ENCODE measurements at regions not wholly inside any gene's neighbourhood (a gene's known extent, or its start where the extent isn't known, plus 50 kb on each side); places are given as distances from the start of the nearest gene placed in this dataset.

DNA sequence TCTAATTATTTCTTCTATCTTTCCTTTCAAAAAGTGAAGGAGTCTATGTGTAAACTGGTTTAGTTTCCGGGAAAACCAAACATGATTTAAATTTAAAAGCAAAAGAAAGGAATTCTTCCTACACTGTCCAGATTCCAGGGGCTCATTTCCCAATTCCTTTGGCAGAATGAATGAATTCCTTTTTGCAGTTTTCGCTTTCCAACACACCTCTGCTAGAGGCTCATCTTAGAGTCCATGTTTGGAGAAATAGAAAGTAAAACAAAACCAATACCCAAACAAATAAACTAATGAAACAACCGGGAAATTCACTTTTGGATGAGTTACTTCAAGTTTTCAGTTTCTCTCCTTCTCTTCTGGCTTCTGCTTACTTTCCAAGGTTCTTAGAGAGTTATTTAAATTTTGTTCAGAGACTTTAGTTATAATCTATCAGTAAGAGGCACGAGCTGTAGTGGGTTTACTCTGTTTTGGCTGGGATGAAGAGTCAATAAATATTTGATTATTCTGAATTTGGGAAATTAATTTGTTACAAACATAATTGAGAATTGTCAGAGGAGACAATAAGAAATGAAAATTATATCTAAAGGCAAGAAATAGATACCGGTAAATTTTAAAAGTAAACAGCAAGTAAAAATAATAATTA lies 365.0 kb upstream of the CDH9 start:
- no peak for DNase-seq

DNA sequence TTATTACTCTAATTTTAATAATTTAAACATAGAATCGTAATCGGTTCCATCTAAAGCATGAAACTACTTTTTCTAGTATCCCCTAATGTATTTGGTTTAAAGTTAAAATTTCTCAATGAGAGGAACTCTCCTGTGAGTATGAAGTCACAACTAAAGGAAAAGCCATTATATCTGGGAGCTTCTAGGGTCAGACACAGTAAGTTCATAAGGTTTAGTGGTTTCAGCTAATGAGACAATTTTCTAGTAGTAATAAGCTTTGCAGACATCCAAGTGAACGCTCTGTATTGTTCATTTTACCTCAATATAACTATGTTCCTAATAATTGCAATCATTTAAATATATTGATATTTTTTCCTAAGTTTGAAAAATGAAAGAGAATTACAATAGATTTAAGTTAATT lies 364.4 kb upstream of the CDH9 start:
- no peak for DNase-seq

DNA sequence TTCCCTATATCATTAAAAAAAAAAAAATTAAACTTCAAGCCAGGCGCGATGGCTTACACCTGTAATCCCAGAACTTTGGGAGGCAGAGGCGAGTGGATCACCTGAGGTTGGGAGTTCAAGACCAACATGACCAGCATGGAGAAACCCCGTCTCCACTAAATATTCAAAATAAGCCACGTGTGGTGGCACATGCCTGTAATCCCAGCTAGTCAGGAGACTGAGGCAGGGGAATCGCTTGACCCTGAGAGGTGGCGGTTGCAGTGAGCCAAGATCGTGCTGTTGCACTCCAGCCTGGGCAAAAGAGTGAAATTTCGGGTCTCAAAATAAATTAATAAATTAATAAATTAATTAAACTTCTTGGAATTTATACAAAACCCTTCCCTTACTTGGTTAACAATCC lies 358.6 kb upstream of the CDH9 start:
- no peak for DNase-seq

DNA sequence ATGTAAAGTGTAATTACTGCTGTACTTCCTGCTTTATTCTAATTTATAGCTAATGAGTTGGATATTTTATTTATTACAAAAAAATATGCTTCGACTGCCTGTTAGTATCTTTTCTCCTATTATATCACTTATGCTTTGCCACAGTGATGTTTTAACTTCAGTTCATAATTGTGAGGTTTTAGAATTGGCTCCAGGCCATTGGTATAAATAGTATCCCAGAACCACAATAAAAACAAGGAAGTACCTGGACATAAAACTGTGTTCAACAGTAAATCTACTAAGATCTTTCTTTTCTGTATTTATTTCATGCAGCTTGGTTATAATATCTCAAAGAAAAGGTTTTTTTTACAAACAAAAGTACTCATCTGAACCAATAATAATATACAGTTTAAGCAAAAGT lies 354.3 kb upstream of the CDH9 start:
- no peak for DNase-seq

DNA sequence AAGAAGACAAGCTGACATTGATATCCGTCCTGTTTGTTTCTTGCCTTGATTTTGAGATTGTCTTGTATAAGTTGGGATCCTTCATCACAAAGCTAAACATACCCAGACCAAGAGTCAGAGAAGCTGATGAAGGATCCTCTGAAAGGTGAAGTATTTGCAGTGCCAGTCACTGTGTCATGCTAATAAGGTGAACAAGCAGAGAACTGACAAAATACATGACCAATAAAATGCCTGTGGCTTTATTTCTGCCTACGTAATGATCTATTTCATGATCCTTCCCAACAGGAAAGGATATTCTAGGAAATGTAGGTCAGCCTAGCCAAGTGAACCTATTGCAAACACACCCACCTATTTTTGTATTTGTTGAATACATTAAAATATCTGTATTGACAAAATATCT lies 351.3 kb upstream of the CDH9 start:
- DNase-seq: no peak

DNA sequence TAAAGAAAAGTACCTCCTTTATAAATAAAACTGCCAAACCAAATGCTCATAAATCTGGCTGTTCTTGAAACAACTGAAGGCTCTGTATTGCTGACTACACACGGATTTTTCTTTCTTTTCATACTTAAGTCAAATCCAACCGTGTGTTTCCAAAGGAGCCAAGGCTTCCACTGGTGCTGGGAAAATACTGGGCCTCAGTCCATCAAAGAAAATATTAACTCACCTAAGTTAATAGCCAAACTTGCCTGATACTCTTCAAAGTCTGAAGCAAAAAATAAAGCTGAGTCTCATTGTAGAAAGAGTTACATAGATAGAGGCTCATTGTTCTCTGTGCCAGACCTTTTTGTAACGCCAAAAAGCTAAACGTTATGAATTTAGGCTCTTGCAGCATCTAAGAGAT lies 350.4 kb upstream of the CDH9 start:
- DNase-seq: no peak

DNA sequence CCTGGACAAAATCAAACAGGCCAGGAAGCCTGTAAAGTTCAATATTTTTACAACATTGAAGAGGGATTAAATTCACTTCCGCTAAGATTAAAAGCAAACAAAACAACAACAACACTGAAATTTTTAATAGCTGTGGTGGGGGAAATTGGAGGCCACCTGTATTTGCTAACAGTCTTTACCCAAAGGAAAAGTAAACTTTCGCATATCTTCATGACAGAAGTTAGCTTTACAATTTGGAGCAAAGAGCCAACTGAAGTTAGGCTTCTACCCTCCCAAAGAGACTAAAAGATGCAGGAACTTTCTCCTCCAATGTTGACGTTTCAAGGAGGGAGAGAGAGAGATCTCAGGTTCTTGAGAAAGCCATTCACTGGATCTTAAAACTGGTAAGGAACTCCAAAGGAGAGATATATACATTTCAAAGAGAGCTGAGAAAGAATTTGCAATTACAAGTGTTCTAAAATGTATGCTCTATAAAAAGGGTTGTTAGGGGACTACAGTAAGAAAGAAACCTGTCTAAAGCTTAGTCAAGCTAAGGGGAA lies 349.2 kb upstream of the CDH9 start:
- no peak for DNase-seq

DNA sequence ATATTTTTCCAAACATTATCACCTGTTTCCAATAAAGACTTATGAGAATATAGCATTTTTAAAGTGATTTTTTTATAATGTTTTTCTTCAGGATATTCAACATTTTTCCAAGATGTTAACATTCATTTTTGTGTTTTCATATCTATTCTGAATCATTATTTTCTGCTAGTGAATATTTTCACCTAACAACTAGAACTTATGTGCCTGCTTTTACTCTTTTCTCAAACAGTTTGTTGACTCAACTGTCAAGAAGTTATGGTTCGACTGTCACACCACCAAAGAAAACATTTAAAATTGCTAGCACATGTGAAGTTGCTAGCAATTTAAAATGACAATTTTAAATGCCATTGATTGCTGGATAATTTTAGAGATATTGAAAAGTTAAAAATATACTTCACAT lies 343.3 kb upstream of the CDH9 start:
- no peak for DNase-seq

DNA sequence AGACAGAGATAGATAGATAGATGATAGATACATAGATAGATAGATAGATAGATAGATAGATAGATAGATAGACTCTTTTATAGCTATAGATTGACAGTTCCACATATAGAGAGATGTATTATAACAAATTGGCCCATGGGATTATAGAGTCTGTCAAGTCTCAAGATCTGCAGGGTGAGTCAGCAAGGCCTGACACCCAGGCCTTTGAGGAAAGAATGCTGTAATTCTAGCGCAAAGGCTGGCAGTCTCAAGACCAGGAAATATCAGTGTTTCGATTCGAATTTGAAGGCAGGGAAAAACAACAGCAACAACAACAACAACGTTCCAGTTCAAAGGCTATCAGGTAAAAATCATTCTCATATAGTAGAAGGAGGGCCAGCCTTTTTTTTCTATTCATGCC lies 339.2 kb upstream of the CDH9 start:
- no peak for DNase-seq

DNA sequence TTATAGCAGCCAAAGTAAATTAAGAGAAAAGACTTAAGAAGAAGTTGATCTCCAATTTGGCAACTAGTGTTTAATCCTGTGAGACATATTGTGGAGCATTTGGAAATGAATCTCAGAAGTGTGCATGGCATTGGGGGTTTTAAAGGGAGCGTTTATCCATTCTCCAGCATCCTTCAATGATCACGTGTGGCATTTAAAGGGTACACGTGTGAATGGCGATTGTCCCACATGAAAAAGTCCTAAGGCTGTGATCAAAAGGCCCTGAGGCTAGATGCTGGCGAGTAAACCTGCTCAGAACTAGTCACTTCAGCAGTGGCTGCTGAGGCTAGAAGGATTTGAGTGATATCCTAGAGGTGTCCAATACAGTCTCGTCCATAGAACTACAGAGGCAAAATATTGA lies 315.6 kb upstream of the CDH9 start:
- DNase-seq: no peak

DNA sequence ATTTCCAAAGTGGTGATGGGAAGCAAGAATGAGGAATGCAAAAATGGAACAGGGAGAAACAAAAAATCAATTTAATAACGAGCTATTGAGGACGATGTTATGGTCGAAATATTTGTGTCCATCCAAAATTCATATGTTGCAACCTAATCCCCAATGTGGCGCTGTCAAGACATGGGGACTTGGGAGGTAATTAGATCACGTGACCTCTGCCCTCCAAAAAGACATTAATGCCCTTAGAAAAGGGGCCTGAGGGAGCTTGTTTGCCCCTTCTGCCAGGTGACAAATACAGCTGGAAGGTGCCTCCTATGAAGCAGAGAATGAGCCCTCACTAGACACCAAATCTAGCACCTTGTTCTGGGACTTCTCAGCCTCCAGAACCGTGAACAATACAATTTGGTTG lies 315.2 kb upstream of the CDH9 start:
- no peak for DNase-seq

DNA sequence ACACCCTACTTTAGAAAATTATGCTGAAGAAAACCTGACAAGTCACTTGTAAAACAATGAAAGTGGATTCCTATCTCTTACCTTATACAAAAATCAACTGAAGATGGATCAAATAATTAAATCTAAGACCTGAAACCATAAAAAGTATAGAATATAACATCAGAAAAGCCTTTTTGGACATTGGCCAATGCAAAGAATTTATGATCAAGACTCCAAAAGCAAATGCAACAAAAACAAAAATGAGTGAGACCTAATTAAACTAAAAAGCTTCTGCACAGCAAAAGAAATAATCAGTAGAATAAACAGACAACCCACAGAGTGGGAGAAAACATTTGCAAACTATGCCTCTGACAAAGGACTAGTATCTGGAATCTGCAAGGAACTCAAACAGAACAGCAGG lies 303.0 kb upstream of the CDH9 start:
- DNase-seq: no peak

DNA sequence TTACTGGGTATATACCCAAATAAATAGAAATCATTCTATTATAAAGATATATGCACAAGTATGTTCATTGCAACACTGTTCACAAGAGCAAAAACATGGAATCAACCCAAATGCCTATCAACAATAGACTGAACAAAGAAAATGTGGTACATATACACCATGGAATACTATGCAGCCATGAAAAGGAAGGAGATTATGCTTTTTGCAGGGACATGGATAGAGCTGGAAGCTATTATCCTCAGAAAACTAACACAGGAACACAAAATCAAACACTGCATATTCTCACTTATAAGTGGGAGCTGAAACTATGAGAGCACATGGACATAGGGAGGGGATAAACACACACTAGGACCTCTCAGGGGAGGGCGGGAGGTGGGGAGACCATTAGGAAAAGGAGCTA lies 298.4 kb upstream of the CDH9 start:
- no peak for DNase-seq

DNA sequence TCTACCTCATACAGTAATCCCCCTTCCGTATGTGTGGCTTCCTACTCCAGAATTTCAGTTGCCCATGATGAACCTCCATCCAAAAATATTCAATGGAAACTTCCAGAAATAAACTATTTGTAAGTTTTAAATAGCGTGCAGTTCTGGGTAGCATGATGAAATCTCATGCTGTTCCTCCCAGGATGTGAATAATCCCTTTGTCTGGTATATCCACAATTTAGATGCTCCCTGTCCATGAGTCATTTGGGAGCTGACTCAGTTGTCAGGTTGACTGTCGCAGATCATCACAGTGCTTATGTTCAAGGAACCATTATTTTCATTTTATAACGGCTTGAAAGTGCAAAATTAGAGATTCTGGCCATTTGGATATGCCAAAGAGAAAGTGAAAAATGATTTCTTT lies 290.1 kb upstream of the CDH9 start:
- DNase-seq: no peak

DNA sequence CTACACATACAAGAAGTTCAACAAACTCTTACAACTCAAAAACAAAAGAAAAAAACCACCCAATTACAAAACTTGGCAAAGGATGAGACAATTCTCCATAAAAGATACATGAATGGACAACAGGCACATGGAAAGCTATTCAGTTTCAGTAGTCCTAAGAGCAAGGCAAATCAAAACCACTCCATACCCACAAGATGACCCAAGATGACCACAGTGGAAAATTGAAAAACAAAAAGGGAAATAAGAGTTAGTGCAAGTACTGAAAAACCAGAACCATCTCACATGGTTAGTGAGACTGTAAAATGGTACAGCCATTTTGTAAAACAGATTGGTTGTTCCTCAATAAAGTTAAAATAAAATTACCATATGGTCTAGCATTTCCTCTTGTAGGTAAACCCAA lies 287.1 kb upstream of the CDH9 start:
- no peak for DNase-seq

DNA sequence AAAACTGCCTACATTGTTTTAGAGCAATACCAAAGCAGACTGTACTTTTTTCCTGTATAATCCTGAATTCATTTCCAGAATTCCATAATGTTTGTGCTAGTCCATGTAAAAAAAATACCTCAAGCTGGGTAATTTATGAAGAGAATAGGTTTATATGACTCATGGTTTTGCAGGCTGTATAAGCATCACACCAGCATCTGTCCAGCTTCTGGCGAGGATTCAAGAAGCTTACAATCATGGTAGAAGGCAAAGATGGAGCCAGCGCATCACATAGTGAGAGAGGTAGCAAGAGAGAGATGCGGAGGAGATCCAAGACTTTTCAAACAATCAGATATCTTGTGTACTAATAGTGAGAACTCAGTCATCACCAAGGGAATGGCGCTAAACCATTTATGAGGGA lies 280.3 kb upstream of the CDH9 start:
- DNase-seq: no peak

DNA sequence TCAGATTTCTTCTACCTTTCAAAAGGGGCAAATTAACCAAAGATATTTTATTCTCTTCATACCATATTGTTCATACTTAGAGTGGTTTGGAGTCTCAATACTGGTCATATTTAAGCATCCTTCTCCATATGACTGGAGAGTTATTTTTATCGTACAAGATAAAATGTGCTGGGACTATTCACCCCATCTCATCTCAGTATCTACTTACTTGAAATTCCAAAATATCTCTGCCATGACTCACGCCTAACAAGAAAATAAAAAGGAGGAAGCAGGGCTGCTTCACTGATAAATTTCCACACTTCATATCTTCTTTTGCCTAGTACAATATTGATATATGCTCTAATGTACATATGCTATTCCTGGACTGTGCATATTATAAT lies 277.9 kb upstream of the CDH9 start:
- no peak for DNase-seq

DNA sequence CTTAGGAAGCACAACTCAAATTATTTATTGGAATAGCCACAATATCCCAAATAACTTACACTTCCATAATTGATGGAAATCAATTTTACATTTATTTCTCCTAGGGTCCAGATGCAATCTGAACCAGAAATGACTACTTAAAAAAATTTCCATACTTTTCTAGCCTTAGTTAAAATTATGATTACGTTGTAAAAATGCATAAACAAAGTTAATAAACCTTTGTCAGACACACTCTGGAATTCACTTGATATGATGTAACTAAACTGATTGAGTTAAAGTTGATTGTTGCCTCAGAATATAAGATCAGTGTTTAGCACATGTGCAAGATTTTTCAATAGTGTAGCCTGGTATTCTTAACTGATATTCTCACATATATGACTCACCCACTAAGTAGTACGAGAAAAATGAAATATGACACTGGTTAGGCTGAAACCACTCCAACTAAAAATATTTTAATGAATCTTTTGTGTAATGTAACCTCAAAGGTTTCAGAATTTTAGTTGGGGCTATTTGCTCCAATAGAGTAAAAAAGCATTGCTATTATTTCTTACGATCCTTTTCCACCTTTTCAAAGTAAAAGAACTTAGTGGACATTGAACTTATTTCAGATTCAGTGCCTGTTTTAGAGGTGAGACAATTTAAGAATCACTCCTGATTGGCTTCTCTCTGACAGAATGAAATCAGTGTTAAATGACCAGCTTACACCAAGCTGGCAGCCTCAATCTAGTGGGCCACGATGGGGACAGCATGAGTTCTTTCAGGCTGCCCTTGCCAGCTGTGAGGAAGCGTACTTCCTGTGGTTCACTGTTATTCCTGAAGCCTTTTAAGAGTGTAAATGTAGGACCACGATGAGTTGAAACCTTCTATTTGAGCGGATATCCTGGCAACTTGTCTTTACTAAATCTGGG lies 277.2 kb upstream of the CDH9 start:
- no peak for DNase-seq

DNA sequence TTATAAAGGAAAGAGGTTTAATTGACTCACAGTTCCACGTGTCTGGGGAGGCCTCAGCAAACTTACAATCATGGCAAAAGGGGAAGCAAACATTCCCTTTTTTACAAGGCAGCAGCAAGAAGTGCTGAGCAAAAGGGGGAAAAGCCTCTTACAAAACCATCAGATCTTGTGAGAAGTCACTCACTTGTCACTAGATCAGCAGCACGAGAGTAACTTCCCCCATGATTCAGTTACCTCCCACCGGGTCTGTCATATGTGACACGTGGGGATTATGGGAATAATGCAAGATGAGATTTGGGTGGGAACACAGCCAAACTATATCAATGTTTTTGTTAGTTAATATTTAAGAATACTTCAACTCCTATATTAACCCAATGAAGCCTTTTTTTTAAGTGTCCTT lies 275.2 kb upstream of the CDH9 start:
- no peak for DNase-seq

DNA sequence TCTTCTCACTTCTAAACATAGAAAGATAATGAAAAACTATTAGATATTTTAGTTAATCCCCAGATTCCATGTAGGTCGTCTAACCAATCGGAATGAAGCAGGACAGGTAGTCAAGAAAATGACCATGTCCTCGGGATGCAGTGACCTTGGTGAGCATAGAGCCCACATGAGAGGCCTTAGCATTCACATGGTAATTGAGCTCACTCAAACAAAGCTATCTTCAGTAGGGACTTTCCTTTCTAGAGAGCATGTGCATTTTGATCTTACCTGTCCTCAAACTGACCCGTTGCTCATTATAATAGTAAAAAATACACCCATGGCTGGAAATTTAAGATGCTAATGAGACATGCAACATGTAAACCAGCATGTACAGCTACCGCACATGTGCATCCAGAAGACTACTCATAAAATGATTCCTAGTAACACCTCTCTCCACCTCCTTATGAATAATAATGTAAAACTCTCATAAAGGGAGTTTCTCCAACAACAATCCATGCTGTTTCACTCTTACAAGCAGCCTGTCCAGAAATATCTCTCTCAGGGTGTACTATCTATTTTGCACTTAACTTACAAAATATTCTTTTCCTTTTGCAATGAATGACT lies 274.0 kb upstream of the CDH9 start:
- DNase-seq: no peak

DNA sequence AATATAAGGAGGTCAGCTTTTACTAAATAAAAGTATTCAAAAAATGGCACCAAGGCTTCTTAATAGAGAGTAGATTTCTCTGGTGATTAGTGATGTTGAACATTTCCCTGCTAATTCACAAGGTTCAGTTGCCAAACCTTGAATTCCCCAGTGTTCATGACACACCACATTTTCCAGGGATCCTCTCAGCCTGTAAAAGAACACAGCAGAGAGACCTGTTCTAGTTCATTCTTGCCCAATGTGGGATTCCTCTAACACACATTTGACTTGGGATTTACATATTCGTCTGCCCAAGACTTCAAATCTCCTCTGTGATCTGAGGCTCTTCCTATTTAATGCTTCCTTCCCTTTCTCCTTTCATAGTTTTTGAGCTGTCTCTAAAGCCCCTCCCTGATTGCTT lies 273.2 kb upstream of the CDH9 start:
- DNase-seq: no peak

DNA sequence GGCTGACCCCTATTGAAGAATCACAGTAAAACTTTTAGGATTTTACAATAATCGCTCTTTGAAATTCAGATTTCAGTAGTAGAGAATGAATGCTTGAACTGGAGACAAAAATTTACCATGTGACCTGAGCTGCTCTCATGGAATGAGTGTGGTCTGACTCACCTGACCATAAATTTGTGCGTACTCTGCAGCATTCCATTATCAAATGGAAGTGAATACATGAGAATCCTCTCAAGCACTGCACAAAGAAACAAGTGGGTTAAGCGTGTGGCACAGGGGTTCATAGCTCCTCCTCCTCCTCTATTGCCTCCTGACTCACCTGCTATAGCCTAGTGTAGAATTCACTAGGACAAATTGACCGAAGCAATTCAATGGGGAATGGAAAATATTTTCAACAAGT lies 269.8 kb upstream of the CDH9 start:
- no peak for DNase-seq

DNA sequence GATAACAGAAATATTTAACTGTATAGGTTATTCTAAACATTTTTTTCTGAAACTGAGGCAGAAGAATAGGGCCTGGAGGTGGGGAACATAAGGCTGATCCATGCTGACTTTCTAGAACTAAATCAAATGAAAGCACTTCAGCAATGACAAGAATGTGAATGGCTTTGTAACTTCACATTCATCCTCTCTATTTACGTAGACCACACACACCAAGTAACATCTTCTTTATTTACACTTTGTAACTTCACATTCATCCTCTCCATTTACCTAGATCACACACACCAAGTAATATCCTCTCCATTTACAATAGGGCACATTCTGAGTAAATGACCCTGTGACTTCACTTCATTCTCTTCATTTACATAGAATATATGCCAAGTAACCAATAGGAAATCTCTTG lies 251.8 kb upstream of the CDH9 start:
- DNase-seq: no peak

DNA sequence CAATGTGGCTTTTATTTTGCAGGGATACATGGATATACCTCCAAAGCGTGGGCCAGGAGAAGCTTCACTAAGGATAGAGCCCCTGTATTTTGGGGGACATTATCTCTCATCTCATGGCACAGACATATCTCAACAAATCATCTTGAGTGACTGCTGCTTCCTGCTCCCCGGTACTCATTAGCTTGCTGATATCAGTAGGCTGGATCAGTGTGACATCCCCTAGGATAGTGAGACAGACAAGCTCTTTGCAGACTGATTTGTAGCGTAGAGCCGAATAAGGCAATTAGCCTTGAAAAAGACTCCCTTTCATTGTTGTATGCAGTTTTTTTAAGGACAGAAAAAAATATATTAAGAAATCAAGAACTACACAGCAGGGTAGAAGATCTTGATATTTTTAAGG lies 237.7 kb upstream of the CDH9 start:
- no peak for DNase-seq

Data from NCI-H1092 (cell line).